H7 (cell line): ENCODE measurements at regions not wholly inside any gene's neighbourhood (a gene's known extent, or its start where the extent isn't known, plus 50 kb on each side); places are given as distances from the start of the nearest gene placed in this dataset.

ENCODE experiments used
- DNase-seq: peaks from one replicate; pipeline ENCODE4 v3.0.0; 2012
- H3K27me3 ChIP-seq: 2 replicates; pipeline ENCODE4 v1.6.0; 2011; ENCODE audit warnings: mild to moderate bottlenecking, low read length; ENCODE audit not compliant: control insufficient read depth, insufficient read depth
- H3K36me3 ChIP-seq: replicated peaks from 2 replicates; pipeline ENCODE4 v1.5.1; 2011; ENCODE audit warnings: low read length; ENCODE audit not compliant: control insufficient read depth, insufficient read depth
- H3K4me3 ChIP-seq: 2 replicates; pipeline ENCODE4 v1.5.1; 2011; ENCODE audit warnings: low read depth, mild to moderate bottlenecking, control low read depth, low read length, moderate library complexity; ENCODE audit not compliant: insufficient read depth

DNA sequence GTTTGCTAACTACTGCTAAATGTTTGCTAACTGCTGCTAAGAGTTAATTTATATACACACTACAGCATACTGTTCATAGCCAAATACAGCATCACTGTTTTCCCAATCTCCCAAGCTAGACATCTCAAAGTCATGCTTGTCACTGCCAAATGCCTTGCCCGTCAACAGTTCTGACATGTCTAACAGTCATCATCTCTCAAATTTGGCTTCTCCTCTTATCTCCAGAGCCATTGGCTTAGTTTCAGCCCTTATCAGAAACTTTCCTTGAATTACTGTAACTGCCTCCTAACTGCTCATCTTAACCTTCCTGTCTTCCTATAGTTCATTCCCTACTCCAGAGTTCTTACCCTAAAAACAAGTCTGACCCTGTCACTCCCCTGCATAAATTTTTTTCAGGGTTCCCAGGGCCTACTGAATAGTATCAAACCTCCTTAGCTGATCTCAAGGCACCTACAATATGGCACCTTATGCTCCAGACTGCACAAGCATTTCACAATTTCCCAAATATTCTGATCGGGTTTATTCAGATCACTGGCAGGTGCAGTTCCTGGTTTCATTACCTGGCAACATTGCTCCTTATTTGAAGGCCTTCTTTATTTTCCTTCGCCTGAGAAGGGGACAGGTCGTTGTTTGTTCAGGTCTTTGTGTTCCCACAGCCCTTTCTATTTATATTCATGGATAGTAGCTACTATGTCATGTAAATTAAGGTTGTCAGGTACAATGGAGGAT lies 55.9 kb upstream of the ANKRD55 start:
- H3K27me3 ChIP-seq: no peaks in the 10 kb centered on the region; the same call in 1 of the 2 replicates
- no peaks in the 10 kb centered on the region for H3K36me3 ChIP-seq
- no peak overlapping the region for H3K4me3 ChIP-seq
- DNase-seq: peak; percentile 30

DNA sequence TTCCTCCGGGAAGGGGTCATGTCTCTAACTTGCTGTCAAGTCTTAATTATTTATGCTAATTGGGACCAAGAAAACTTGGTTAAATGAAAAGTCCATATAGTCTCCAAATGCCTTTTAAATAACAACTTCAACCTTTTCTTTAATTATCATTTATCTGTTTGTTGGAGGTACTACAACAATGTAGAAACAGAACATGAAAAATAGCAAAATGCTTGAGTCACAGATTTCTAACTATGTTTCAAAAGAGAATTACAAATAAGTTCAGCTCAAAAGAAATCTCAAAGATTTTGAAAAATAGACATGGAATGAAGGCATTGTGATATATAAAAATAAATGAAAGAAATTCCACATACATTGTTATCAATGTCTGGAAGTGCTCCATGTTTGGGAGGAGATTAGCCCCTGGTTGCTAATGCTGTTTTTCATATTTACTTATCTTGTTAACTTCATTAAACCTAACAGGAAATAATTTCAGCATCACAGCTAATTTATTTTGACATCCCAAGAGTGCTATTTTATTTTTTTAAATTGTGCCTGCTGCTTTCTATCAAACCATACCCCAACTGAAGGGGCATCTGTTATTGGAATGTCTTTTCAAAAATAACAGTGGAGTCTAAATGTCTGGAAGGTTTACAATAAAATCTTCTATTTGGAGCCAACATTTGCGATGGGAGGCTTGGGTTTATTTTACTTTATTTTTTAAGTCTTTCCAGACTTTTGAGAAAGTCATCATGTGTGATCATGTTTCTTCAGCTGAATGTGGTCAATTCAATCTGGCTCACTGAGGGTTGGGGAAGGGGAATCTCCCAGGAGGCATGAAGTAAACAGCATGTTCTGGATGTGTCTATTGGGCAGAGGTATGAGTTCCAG lies 53.1 kb upstream of the ANKRD55 start:
- no peaks in the 10 kb centered on the region; the same call in 1 of the 2 replicates for H3K27me3 ChIP-seq
- H3K36me3 ChIP-seq: no peaks in the 10 kb centered on the region
- no peak overlapping the region for H3K4me3 ChIP-seq
- no peak for DNase-seq

DNA sequence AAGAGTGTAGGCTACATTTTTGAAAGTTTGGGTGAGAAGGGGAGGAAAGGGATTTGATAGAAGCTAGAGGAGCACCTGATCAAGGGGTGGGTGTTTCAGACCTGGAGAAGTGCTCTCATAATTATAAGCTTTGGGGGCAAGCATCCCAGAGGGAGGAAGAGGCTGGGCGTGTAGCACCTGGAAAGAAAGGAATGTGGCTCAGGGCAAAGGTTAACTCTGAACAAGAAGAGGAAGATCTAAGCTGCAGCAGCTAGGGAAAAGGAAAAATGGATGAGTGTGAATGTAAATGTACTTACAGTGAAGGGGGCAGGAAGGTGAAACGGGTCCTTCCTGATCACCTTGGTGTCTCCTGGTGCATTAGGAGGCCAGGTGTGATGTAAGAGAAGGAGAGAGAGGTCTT lies 49.8 kb upstream of the ANKRD55 start:
- Histone ChIP-seq H3K27me3 (no peaks in the 10 kb centered on the region), H3K36me3 (no peaks in the 10 kb centered on the region), H3K4me3 (no peak overlapping the region)
- DNase-seq: no peak
